ENCODE measurements at regions not wholly inside any gene's neighbourhood (a gene's known extent, or its start where the extent isn't known, plus 50 kb on each side); places are given as distances from the start of the nearest gene placed in this dataset.
"Not testable (repeated sequence)": the region's sequence is repeated elsewhere in the genome, so short reads cannot be mapped to it uniquely, and the experiment has no call there.

DNA sequence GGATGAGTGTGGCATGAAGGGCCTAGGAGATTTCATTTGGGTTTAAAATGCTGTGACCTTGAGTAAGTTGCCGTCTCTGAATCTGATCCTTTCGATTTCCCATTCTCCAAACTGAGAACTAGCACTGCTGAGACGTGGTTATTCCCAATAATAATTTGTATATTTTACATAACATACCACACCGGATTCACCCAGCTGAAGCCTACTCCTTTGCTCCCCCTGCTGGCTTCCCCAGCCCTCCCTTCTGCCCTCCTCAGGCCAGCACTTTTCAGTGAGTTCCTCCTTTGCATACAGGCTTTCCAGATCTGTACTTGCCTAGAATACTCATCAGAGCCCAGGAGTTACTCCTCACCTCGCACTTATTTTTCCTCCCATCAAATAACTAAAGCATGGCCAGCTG is 255.1 kb downstream of the OR4F29 start:
- not testable (repeated sequence) for H3K4me3 Mint-ChIP-seq, H3K9me3 Mint-ChIP-seq, H3K4me1 Mint-ChIP-seq

GRCh38 chr1:191296-192049 is 260.0 kb downstream of the OR4F29 start:
- H3K27ac Mint-ChIP-seq; H3K4me1 Mint-ChIP-seq; H3K4me3 Mint-ChIP-seq; H3K36me3 Mint-ChIP-seq; H3K27me3 Mint-ChIP-seq (ENCODE audit: low read depth); H3K9me3 Mint-ChIP-seq: not testable (repeated sequence)
- DNase-seq (ENCODE audit: low spot score in 2 of 2, unreplicated experiment in 2 of 2) = peak in 1 of 2 experiments; percentile 37

More for the DNA sequence above, 255.1 kb downstream of the OR4F29 start:
- H3K27ac Mint-ChIP-seq; H3K27me3 Mint-ChIP-seq (ENCODE audit: low read depth); DNase-seq (ENCODE audit: low spot score in 2 of 2, unreplicated experiment in 2 of 2); H3K36me3 Mint-ChIP-seq: not testable (repeated sequence)

DNA sequence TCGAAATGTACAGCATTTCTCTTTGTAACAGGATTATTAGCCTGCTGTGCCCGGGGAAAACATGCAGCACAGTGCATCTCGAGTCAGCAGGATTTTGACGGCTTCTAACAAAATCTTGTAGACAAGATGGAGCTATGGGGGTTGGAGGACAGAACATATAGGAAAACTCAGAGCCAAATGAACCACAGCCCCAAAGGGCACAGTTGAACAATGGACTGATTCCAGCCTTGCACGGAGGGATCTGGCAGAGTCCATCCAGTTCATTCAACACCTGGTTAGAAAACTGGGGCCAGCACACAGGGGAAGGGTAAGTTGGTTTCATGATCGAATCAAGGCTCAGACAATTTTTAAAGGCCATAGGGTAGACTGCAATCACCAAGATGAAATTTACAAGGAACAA is 260.8 kb downstream of the OR4F29 start:
- not testable (repeated sequence) for H3K27me3 Mint-ChIP-seq (ENCODE audit: low read depth); H3K4me3 Mint-ChIP-seq; H3K36me3 Mint-ChIP-seq; H3K27ac Mint-ChIP-seq; H3K9me3 Mint-ChIP-seq; H3K4me1 Mint-ChIP-seq
- DNase-seq (ENCODE audit: low spot score in 2 of 2, unreplicated experiment in 2 of 2) = peak in 1 of 2 experiments; percentile 17

GRCh38 chr1:189915-190314 is 261.6 kb downstream of the OR4F29 start:
- DNase-seq (ENCODE audit: low spot score in 2 of 2, unreplicated experiment in 2 of 2) = peak in 1 of 2 experiments; percentile 36
- not testable (repeated sequence) for H3K4me1 Mint-ChIP-seq; H3K4me3 Mint-ChIP-seq; H3K27ac Mint-ChIP-seq; H3K36me3 Mint-ChIP-seq; H3K27me3 Mint-ChIP-seq (ENCODE audit: low read depth); H3K9me3 Mint-ChIP-seq

DNA sequence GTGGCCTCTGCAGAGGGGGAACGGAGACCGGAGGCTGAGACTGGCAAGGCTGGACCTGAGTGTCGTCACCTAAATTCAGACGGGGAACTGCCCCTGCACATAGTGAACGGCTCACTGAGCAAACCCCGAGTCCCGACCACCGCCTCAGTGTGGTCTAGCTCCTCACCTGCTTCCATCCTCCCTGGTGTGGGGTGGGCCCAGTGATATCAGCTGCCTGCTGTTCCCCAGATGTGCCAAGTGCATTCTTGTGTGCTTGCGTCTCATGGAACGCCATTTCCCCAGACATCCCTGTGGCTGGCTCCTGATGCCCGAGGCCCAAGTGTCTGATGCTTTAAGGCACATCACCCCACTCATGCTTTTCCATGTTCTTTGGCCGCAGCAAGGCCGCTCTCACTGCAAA is 262.2 kb downstream of the OR4F29 start:
- H3K27me3 Mint-ChIP-seq (ENCODE audit: low read depth); H3K36me3 Mint-ChIP-seq; H3K9me3 Mint-ChIP-seq; H3K27ac Mint-ChIP-seq; H3K4me3 Mint-ChIP-seq; H3K4me1 Mint-ChIP-seq: not testable (repeated sequence)
- peak in 1 of 2 experiments; percentile 13 for DNase-seq (ENCODE audit: low spot score in 2 of 2, unreplicated experiment in 2 of 2)

DNA sequence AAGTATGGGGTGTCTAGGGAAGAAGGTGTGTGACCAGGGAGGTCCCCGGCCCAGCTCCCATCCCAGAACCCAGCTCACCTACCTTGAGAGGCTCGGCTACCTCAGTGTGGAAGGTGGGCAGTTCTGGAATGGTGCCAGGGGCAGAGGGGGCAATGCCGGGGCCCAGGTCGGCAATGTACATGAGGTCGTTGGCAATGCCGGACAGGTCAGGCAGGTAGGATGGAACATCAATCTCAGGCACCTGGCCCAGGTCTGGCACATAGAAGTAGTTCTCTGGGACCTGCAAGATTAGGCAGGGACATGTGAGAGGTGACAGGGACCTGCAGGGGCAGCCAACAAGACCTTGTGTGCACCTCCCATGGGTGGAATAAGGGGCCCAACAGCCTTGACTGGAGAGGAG is 264.2 kb downstream of the OR4F29 start:
- not testable (repeated sequence) for H3K4me3 Mint-ChIP-seq; H3K27ac Mint-ChIP-seq; H3K4me1 Mint-ChIP-seq; DNase-seq (ENCODE audit: low spot score in 2 of 2, unreplicated experiment in 2 of 2); H3K27me3 Mint-ChIP-seq (ENCODE audit: low read depth); H3K36me3 Mint-ChIP-seq; H3K9me3 Mint-ChIP-seq

GRCh38 chr1:186691-187131 is 264.8 kb downstream of the OR4F29 start:
- not testable (repeated sequence) for H3K4me3 Mint-ChIP-seq; H3K27me3 Mint-ChIP-seq (ENCODE audit: low read depth); H3K27ac Mint-ChIP-seq; H3K9me3 Mint-ChIP-seq; H3K36me3 Mint-ChIP-seq; H3K4me1 Mint-ChIP-seq
- DNase-seq (ENCODE audit: low spot score in 2 of 2, unreplicated experiment in 2 of 2) = peak in 1 of 2 experiments; percentile 28

GRCh38 chr1:186223-186622 is 265.3 kb downstream of the OR4F29 start:
- DNase-seq (ENCODE audit: low spot score in 2 of 2, unreplicated experiment in 2 of 2) = peak in 1 of 2 experiments; percentile 36
- not testable (repeated sequence) for H3K27ac Mint-ChIP-seq; H3K9me3 Mint-ChIP-seq; H3K4me3 Mint-ChIP-seq; H3K36me3 Mint-ChIP-seq; H3K27me3 Mint-ChIP-seq (ENCODE audit: low read depth); H3K4me1 Mint-ChIP-seq

DNA sequence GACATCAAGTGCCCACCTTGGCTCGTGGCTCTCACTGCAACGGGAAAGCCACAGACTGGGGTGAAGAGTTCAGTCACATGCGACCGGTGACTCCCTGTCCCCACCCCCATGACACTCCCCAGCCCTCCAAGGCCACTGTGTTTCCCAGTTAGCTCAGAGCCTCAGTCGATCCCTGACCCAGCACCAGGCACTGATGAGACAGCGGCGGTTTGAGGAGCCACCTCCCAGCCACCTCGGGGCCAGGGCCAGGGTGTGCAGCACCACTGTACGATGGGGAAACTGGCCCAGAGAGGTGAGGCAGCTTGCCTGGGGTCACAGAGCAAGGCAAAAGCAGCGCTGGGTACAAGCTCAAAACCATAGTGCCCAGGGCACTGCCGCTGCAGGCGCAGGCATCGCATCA is 266.0 kb downstream of the OR4F29 start:
- H3K9me3 Mint-ChIP-seq; H3K36me3 Mint-ChIP-seq; H3K4me3 Mint-ChIP-seq; H3K27me3 Mint-ChIP-seq (ENCODE audit: low read depth); H3K4me1 Mint-ChIP-seq; H3K27ac Mint-ChIP-seq: not testable (repeated sequence)
- DNase-seq (ENCODE audit: low spot score in 2 of 2, unreplicated experiment in 2 of 2) = peak in 1 of 2 experiments; percentile 17

GRCh38 chr1:184336-184686 is 267.2 kb downstream of the OR4F29 start:
- not testable (repeated sequence) for H3K9me3 Mint-ChIP-seq; H3K4me3 Mint-ChIP-seq; H3K27me3 Mint-ChIP-seq (ENCODE audit: low read depth); H3K4me1 Mint-ChIP-seq; H3K36me3 Mint-ChIP-seq
- H3K27ac Mint-ChIP-seq = peak overlapping the region; percentile 64
- DNase-seq (ENCODE audit: low spot score in 2 of 2, unreplicated experiment in 2 of 2) = peak in 1 of 2 experiments; percentile 38

GRCh38 chr1:183620-184335 is 267.7 kb downstream of the OR4F29 start:
- not testable (repeated sequence) for H3K4me3 Mint-ChIP-seq; H3K36me3 Mint-ChIP-seq; H3K27me3 Mint-ChIP-seq (ENCODE audit: low read depth); H3K27ac Mint-ChIP-seq; H3K4me1 Mint-ChIP-seq; H3K9me3 Mint-ChIP-seq
- DNase-seq (ENCODE audit: low spot score in 2 of 2, unreplicated experiment in 2 of 2) = peak in 1 of 2 experiments; percentile 38

DNA sequence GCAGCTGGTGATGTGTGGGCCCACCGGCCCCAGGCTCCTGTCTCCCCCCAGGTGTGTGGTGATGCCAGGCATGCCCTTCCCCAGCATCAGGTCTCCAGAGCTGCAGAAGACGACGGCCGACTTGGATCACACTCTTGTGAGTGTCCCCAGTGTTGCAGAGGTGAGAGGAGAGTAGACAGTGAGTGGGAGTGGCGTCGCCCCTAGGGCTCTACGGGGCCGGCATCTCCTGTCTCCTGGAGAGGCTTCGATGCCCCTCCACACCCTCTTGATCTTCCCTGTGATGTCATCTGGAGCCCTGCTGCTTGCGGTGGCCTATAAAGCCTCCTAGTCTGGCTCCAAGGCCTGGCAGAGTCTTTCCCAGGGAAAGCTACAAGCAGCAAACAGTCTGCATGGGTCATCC is 268.4 kb downstream of the OR4F29 start:
- not testable (repeated sequence) for H3K4me3 Mint-ChIP-seq; H3K4me1 Mint-ChIP-seq; H3K9me3 Mint-ChIP-seq; H3K27ac Mint-ChIP-seq; H3K27me3 Mint-ChIP-seq (ENCODE audit: low read depth); H3K36me3 Mint-ChIP-seq
- DNase-seq (ENCODE audit: low spot score in 2 of 2, unreplicated experiment in 2 of 2) = peak in 1 of 2 experiments; percentile 39

DNA sequence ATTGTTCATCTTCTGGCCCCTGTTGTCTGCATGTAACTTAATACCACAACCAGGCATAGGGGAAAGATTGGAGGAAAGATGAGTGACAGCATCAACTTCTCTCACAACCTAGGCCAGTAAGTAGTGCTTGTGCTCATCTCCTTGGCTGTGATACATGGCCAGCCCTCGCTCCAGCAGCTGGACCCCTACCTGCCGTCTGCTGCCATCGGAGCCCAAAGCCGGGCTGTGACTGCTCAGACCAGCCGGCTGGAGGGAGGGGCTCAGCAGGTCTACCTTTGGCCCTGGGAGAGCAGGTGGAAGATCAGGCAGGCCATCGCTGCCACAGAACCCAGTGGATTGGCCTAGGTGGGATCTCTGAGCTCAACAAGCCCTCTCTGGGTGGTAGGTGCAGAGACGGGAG is 268.8 kb downstream of the OR4F29 start:
- H3K27me3 Mint-ChIP-seq (ENCODE audit: low read depth); H3K4me1 Mint-ChIP-seq; H3K4me3 Mint-ChIP-seq; H3K9me3 Mint-ChIP-seq; H3K27ac Mint-ChIP-seq; H3K36me3 Mint-ChIP-seq: not testable (repeated sequence)
- peak in 1 of 2 experiments; percentile 31 for DNase-seq (ENCODE audit: low spot score in 2 of 2, unreplicated experiment in 2 of 2)

All from mesothelial cell of epicardium (in vitro differentiated cells).